SK-MEL-5 (cell line): ENCODE measurements at regions not wholly inside any gene's neighbourhood (a gene's known extent, or its start where the extent isn't known, plus 50 kb on each side); places are given as distances from the start of the nearest gene placed in this dataset.
"Not testable (repeated sequence)": the region's sequence is repeated elsewhere in the genome, so short reads cannot be mapped to it uniquely, and the experiment has no call there.

Source experiments
- DNase-seq: peaks from one replicate; pipeline ENCODE4 v3.0.0-alpha.2; 2016; ENCODE audit warnings: low read depth, low spot score
- in situ Hi-C: cut with HindIII; loops from 2 replicates; pipeline ENCODE4 v1.10.0; 2016; ENCODE audit warnings: low sequenced_read_pairs, high pct_unique_total_duplicates, low pct_unique_long_range_greater_than_20kb

GRCh38 chr5:23884405-23885031 is 377.1 kb downstream of the PRDM9 start:
- in situ Hi-C loops, result no loop called here
- DNase-seq, result no peak

DNA sequence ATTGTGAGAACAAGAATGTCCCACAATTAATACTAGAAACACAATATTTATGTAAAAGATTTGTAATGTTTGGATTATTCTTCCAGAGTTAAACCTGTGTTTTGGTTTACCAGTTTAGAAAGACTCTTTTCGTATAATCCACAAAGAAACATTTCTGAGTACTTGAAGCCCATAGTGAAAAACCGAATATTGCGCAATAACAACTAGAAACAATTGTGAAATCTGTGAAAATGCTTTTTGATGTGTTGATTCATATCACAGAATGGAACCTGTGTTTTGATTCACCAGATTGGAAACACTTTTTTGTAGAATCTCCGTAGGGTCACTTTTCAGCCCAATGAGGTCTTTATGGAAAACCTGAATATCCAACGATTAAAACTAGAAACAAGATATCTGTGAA is 386.2 kb downstream of the PRDM9 start:
- in situ Hi-C loops, result no loop called here
- no peak for DNase-seq

GRCh38 chr5:23895614-23896013 is 388.2 kb downstream of the PRDM9 start:
- DNase-seq, result no peak
- in situ Hi-C loops, result no loop called here

GRCh38 chr5:23930985-23931384 is 423.6 kb downstream of the PRDM9 start:
- DNase-seq, result peak; percentile 53
- in situ Hi-C loops, result no loop called here

DNA sequence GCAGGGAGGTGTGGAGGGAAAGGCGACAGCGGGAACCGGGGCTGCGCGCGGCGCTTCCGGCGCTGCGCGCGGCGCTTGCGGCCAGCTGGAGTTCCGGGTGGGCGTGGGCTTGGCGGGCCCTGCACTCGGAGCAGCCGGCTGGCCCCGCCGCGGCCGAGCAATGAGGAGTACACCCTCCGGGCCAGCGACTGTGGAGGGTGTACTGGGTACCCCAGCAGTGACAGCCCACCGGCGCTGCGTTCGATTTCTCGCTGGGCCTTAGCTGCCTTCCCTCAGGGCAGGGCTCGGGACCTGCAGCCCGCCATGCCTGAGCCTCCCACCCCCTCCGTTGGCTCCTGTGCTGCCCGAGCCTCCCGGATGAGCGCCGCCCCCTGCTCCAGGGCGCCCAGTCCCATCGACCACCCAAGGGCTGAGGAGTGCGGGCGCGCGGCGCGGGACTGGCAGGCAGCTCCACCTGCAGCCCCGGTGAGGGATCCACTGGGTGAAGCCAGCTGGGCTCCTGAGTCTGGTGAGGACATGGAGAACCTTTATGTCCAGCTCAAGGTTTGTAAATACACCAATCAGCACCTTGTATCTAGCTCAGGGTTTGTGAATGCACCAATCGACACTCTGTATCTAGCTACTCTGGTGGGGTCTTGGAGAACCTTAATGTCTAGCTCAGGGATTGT is 444.0 kb downstream of the PRDM9 start:
- in situ Hi-C loops, DNase-seq: not testable (repeated sequence)

- in situ Hi-C loops, result no loop called here
- no peak for DNase-seq
These were observed 456.0 kb downstream of the PRDM9 start for GRCh38 chr5:23963449-23963848.

DNA sequence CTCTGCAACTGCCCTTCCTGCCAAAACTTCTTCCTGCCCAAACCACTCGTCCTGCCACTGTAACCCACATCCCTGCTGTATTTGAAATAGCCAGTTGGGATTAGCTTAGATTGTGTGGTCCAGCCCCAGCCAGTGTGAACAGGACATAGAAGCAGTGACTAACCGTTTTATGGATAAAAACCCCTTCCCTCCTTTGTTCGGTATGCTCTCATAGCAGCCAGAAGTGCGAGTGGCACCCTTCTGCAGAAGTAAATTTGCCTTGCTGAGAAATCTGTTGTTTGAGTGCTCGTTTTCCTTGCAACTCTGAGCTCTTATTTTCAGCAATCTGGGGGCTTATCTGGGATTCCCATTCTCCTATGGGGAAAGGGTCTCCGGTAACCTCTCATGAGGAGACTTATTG is 470.0 kb downstream of the PRDM9 start:
- in situ Hi-C loops, result no loop called here
- no peak for DNase-seq

DNA sequence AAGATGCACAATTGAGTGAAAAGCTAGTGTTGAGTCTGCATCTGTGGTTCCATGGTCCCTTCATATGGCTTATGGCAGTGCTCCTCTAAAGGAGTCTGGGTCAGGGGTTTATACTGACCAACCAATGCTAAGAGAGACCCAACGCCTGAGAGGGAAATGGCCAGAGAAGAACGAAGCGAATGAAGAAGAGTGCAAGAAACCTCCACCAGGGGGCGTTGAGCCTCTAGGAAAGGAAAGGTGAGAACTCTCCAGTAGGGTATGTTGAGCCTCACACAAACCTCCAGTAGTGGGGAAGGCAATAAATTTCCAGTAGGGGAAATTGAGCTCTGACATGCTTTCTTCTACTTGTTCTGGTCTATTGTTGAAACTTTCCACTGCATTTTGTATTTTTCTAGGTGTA is 470.6 kb downstream of the PRDM9 start:
- peak; percentile 87 for DNase-seq
- in situ Hi-C loops, result no loop called here

- in situ Hi-C loops, result no loop called here
- DNase-seq, result no peak
These were observed 484.0 kb downstream of the PRDM9 start for GRCh38 chr5:23991406-23991805.

GRCh38 chr5:23994581-23995370 is 487.4 kb downstream of the PRDM9 start:
- peak; percentile 34 for DNase-seq
- in situ Hi-C loops, result no loop called here

DNA sequence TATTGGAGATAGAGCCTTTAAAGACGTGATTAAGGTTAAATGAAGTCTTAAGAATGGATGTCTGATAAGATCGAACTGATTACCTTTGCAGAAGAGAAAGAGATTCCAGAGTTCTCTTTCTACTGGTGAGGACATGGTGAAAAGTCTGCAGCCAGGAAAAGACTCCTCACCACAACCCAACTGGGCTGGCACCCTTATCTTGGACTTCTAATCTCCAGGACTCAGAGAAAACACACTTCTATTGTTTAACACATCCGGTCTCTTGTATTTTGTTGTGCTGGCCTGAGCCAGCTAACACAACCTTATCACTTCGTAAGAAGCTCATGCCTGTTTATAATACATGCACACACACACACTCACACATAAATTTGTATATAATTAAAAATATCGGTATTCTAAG is 489.1 kb downstream of the PRDM9 start:
- in situ Hi-C loops, result no loop called here
- no peak for DNase-seq

DNA sequence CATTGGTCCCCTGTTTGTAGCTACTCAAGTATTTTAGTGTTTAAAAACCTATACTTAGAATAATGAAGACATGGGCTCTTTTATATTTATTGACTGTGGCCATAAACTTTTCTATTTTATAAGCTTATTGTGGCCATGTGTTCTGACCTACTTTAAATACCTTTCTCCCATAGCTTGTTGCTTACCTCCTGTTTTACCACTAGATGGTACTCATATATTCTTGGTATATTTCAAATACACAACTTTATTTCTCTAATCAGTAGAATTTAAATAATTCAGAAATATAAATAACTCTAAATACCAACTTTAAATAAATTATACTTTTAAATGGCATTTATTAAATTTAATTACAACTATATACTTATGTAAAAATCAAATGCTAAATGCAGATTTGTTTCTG is 498.0 kb downstream of the PRDM9 start:
- peak; percentile 27 for DNase-seq
- in situ Hi-C loops, result no loop called here

DNA sequence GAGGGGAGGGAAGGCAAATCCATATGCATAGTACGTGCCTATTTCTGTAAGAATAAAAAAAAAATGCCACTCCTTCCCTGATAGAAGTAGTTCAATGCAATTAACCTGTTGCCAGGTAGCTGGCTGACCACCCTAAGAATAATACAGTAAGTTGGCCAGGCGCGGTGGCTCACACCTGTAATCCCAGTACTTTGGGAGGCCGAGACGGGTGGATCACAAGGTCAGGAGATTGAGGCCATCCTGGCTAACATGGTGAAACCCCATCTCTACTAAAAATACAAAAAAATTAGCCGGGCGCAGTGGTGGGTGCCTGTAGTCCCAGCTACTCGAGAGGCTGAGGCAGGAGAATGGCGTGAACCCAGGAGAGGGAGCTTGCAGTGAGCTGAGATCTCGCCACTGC is 510.3 kb downstream of the PRDM9 start:
- DNase-seq, in situ Hi-C loops: not testable (repeated sequence)

GRCh38 chr5:24026288-24026687 is 518.9 kb downstream of the PRDM9 start:
- in situ Hi-C loops, result no loop called here
- no peak for DNase-seq

DNA sequence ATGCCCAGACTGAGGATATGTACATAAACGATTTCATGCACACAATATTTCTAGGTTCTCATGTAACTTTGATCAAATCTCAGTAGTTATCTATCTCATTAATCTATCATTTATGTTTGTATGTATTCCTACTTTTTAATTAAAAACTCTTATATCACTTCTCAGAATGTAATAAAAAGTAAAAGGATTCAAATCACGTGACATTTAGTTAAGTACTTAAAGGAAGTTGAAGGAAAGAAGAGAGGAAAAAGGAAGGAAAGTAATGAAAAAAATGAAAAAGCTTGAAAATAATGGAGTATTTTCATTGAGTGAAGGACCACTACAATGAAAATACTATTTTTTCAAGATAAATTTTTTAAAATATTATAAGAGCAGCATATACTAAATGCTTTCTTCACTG is 535.3 kb downstream of the PRDM9 start:
- DNase-seq, result no peak
- in situ Hi-C loops, result no loop called here

- in situ Hi-C loops, result no loop called here
These were observed 537.6 kb downstream of the PRDM9 start for GRCh38 chr5:24045046-24045445.

DNA sequence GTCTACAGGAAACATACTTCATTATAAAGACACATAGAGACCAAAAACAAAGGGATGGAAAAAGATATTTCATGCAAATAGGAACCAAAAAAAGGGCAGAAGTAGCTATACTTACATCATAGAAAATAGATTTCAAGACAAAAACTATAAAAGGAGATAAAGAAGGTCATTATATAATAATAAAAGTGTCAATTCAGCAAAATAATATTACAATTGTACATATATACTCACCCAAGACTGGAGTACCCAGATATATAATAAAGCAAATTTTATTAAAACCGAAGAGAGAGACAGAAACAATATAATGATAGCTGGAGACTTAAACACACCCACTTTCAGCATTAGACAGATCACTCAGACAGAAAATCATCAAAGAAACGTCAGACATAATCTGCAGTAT is 546.3 kb downstream of the PRDM9 start:
- in situ Hi-C loops, result no loop called here
- DNase-seq, result no peak

More at GRCh38 chr5:24045046-24045445, 537.6 kb downstream of the PRDM9 start:
- no peak for DNase-seq

DNA sequence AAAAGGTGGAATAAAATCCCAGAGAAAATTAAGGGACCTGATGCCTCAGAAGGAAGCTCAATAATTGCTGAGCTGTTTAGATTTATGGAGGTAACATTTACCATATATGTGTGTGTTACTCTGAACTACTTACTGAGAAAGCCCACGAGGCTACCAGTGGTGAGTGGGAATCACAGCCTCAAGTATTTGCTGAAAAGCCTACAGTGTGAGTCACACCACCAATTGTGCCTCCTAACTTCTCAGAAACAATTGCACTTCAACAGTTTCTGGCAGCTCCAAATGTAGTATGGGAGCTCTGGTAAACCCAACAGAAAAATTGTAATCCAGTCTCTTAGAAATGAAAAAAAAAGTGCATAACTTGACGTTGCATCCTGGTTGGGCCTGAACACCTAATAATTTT is 551.6 kb downstream of the PRDM9 start:
- no peak for DNase-seq

GRCh38 chr5:24059716-24060115 is 552.3 kb downstream of the PRDM9 start:
- in situ Hi-C loops, result no loop called here
- DNase-seq, result no peak

More for the DNA sequence above, 551.6 kb downstream of the PRDM9 start:
- in situ Hi-C loops, result no loop called here
